NCI-H2107 (cell line): ENCODE measurements at regions not wholly inside any gene's neighbourhood (a gene's known extent, or its start where the extent isn't known, plus 50 kb on each side); places are given as distances from the start of the nearest gene placed in this dataset.
"Not testable (repeated sequence)": the region's sequence is repeated elsewhere in the genome, so short reads cannot be mapped to it uniquely, and the experiment has no call there.

Source experiments
- DNase-seq: peaks from one replicate; lab custom pipeline; 2025; lab: John Stamatoyannopoulos, UW

- no peak for DNase-seq
Measured at GRCh38 chr6:26175033-26175427, 87.8 kb downstream of the HFE start.

GRCh38 chr6:26175428-26176181, 88.4 kb downstream of the HFE start:
- no peak for DNase-seq

GRCh38 chr6:26179675-26180074, 92.4 kb downstream of the HFE start:
- DNase-seq: no peak

- no peak for DNase-seq
Measured at GRCh38 chr6:26180346-26180745, 93.1 kb downstream of the HFE start.

- DNase-seq: no peak
Measured at GRCh38 chr6:26183237-26183580, 96.0 kb downstream of the HFE start.

GRCh38 chr6:26183581-26184366, 96.5 kb downstream of the HFE start:
- no peak for DNase-seq

- DNase-seq: no peak
Measured at GRCh38 chr6:26184367-26184891, 97.2 kb downstream of the HFE start.

- no peak for DNase-seq
Measured at GRCh38 chr6:26185004-26185403, 97.8 kb downstream of the HFE start.

GRCh38 chr6:26185802-26186201, 98.6 kb downstream of the HFE start:
- no peak for DNase-seq

- DNase-seq: no peak
Measured at GRCh38 chr6:26186652-26187051, 99.4 kb downstream of the HFE start.

- no peak for DNase-seq
Measured at GRCh38 chr6:26187292-26187691, 100.1 kb downstream of the HFE start.

GRCh38 chr6:26187981-26188635, 100.9 kb downstream of the HFE start:
- DNase-seq: no peak

GRCh38 chr6:26191512-26191911, 104.3 kb downstream of the HFE start:
- DNase-seq: not testable (repeated sequence)

- DNase-seq: no peak
Measured at GRCh38 chr6:26193467-26194328, 106.5 kb downstream of the HFE start.

GRCh38 chr6:26194329-26194701, 107.1 kb downstream of the HFE start:
- DNase-seq: no peak

- no peak for DNase-seq
Measured at GRCh38 chr6:26194816-26195375, 107.7 kb downstream of the HFE start.

GRCh38 chr6:26195376-26195923, 108.2 kb downstream of the HFE start:
- DNase-seq: no peak

- DNase-seq: no peak
Measured at GRCh38 chr6:26195924-26196845, 109.0 kb downstream of the HFE start.

- peak; percentile 44 for DNase-seq
Measured at GRCh38 chr6:26196846-26197635, 109.8 kb downstream of the HFE start.

GRCh38 chr6:26197636-26197932, 110.4 kb downstream of the HFE start:
- no peak for DNase-seq
